Bronchial epithelial cell (primary cell): ENCODE measurements at regions not wholly inside any gene's neighbourhood (a gene's known extent, or its start where the extent isn't known, plus 50 kb on each side); places are given as distances from the start of the nearest gene placed in this dataset.

ENCODE experiments used
- DNase-seq: peaks from one replicate; pipeline ENCODE4 v3.0.0-alpha.2; 2010; ENCODE audit warnings: low read depth
- FAIRE-seq: peaks from 2 replicates; lab custom pipeline; 2011; peaks lifted over from hg19 to GRCh38; lab: Jason Lieb, UNC
- H3K27me3 ChIP-seq: 2 replicates; pipeline ENCODE4 v1.5.1; 2011; ENCODE audit warnings: low read length; ENCODE audit not compliant: control insufficient read depth, insufficient read depth
- H3K36me3 ChIP-seq: 2 replicates; pipeline ENCODE4 v1.5.1; 2011; ENCODE audit warnings: low read length; ENCODE audit not compliant: control insufficient read depth, insufficient read depth
- H3K4me3 ChIP-seq: 2 replicates; pipeline ENCODE4 v1.5.1; 2011; ENCODE audit warnings: mild to moderate bottlenecking, low read depth, low read length, control low read depth
- CTCF ChIP-seq: IDR thresholded peaks from 2 replicates; pipeline ENCODE4 v1.5.1; 2011; ENCODE audit warnings: mild to moderate bottlenecking, moderate library complexity, low read length, control low read depth, inconsistent platforms; ENCODE audit not compliant: insufficient read depth, severe bottlenecking

GRCh38 chr5:5585751-5586341 lies 163.4 kb downstream of the ICE1 start:
- no peaks in the 10 kb centered on the region for H3K27me3 ChIP-seq
- FAIRE-seq (no peak), DNase-seq (no peak)
- H3K4me3 ChIP-seq: no peak overlapping the region
- H3K36me3 ChIP-seq: no peaks in the 10 kb centered on the region
- TF ChIP-seq CTCF: no peak

GRCh38 chr5:5584751-5585150 lies 162.3 kb downstream of the ICE1 start:
- peak; percentile 28 for FAIRE-seq
- Histone ChIP-seq H3K27me3 (no peaks in the 10 kb centered on the region), H3K36me3 (no peaks in the 10 kb centered on the region), H3K4me3 (no peak overlapping the region)
- TF ChIP-seq CTCF: no peak
- no peak for DNase-seq

DNA sequence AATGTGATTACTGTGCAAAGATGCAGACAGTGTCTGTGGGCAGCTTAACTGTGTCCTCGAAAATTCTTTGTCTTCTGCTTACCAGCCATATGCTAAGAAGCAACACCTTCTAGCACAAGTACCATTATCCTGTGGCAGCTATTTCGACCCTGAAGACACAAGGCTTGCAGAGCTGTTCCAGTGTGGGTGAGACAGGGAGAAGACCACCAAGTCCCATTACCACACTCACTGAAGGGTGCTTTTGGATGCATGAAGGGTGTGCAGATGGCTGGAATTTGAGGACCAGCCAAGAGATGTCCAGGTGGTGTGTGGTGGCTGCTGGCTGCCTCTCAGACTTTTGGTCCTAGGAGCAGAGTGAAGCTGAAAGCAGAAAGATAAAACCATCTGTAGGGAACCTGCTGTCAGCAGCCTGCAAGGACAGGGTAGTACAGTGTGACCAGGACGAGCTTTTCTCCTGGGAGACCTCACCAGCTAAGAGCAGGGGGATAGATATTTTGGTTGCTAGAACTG lies 161.8 kb downstream of the ICE1 start:
- Histone ChIP-seq H3K4me3 (no peak overlapping the region), H3K27me3 (no peaks in the 10 kb centered on the region), H3K36me3 (no peaks in the 10 kb centered on the region)
- TF ChIP-seq CTCF: no peak
- no peak for DNase-seq
- no peak for FAIRE-seq

DNA sequence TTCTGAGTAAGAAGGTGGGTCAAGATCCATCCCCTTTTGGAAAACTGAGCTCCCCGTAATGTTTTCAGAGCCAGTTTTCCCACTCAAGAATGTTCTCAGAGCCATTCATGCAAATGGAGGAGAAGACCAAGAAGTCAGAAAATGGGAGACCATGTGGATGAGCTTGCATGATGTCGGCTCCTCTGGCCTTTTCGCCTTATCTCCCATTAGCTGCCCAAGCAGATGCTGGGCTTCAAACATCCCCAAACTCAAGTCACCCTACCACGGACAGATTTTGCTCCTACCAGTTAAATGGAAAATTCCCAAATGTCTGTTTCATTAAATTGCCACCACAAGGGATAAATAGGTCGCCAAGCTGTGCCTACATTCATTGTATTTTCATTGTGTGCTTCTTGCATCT lies 161.4 kb downstream of the ICE1 start:
- no peaks in the 10 kb centered on the region for H3K36me3 ChIP-seq
- H3K27me3 ChIP-seq: no peaks in the 10 kb centered on the region
- no peak for TF ChIP-seq CTCF
- no peak overlapping the region for H3K4me3 ChIP-seq
- FAIRE-seq (no peak), DNase-seq (no peak)

DNA sequence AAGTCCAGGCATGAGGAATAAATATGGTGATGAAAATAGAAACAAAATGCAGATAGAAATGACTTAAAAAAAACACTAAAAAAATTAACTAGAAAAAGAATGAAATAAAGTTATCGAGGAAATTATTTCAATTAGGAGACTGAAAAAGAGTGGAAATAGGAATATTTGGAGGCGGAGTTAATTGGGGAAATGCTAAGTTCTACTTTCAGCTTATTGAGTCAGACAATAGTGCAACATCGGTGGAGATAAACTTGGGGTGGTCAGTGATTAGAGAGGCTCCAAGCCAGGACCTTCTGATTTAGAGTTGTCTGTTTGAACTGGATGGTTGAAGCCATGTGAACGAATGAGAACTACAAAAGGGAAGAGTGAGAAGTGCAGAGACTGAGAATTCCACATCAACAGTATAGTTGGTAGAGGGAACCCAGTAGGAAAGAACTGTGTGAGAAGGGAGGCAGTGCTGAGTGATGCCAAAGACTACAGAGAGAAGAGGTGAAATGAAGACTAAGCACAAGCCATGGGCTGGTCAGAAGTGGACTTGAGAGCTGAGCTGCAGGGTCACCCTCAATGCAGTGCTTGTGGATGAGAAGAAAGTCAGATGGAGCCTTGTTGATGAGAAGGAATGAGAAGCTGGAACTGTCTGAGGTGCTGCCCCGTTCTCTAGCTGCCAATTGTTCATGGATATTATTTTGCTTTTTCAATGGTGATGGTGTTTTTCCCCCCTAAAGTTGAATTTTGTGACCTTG lies 160.7 kb downstream of the ICE1 start:
- H3K36me3 ChIP-seq: no peaks in the 10 kb centered on the region
- no peak overlapping the region for H3K4me3 ChIP-seq
- TF ChIP-seq CTCF: no peak
- FAIRE-seq (no peak), DNase-seq (no peak)
- no peaks in the 10 kb centered on the region for H3K27me3 ChIP-seq
